HAP-1 (cell line): ENCODE measurements at regions not wholly inside any gene's neighbourhood (a gene's known extent, or its start where the extent isn't known, plus 50 kb on each side); places are given as distances from the start of the nearest gene placed in this dataset.

ENCODE experiments used
- DNase-seq, 2 experiments: peaks; one replicate each; pipeline ENCODE4 v3.0.0-alpha.2; 2016 to 2020; ENCODE audit warnings: low spot score in 2 of 2
- H3K27me3 ChIP-seq: fragments of 250-450 bp; sonication (Bioruptor Pico); 2 replicates; pipeline ENCODE4 v1.5.1; 2020; ENCODE audit warnings: low read depth, mild to moderate bottlenecking, moderate library complexity
- H3K36me3 ChIP-seq: fragments of 250-450 bp; sonication (Bioruptor Pico); replicated peaks from 2 replicates; pipeline ENCODE4 v1.5.1; 2020; ENCODE audit warnings: mild to moderate bottlenecking
- H3K4me1 ChIP-seq: fragments of 250-450 bp; sonication (Bioruptor Pico); 2 replicates; pipeline ENCODE4 v1.5.1; 2020; ENCODE audit warnings: mild to moderate bottlenecking
- H3K4me3 ChIP-seq: fragments of 250-450 bp; sonication (Bioruptor Pico); 2 replicates; pipeline ENCODE4 v1.5.1; 2020; ENCODE audit warnings: mild to moderate bottlenecking, moderate library complexity
- H3K9me3 ChIP-seq: fragments of 250-450 bp; sonication (Bioruptor Pico); 2 replicates; pipeline ENCODE4 v1.5.1; 2020; ENCODE audit warnings: mild to moderate bottlenecking, moderate library complexity
- in situ Hi-C: fragments of 300-500 bp; cut with MboI; formaldehyde crosslinking; loops from 3 replicates; pipeline ENCODE4 v1.14.3; 2020; ENCODE audit warnings: low sequenced_read_pairs, inconsistent platforms, mixed read lengths

GRCh38 chr5:107165296-107165695, 505.4 kb downstream of the EFNA5 start:
- no peak for DNase-seq
- no peaks in the 10 kb centered on the region for H3K36me3 ChIP-seq
- in situ Hi-C loops: no loop called here
- no peaks in the 10 kb centered on the region for H3K4me1 ChIP-seq
- H3K27me3 ChIP-seq: no peaks in the 10 kb centered on the region
- no peaks in the 10 kb centered on the region for H3K9me3 ChIP-seq
- H3K4me3 ChIP-seq: no peak overlapping the region

- no peak for DNase-seq
- no peaks in the 10 kb centered on the region for H3K27me3 ChIP-seq
- no peaks in the 10 kb centered on the region for H3K36me3 ChIP-seq
- no peaks in the 10 kb centered on the region for H3K9me3 ChIP-seq
- no peak overlapping the region for H3K4me3 ChIP-seq
- in situ Hi-C loops: no loop called here
- H3K4me1 ChIP-seq: peaks cover 3% of the 10 kb centered on the region; the same call in 1 of the 2 replicates
Measured at GRCh38 chr5:107157809-107158208, 512.9 kb downstream of the EFNA5 start.

- Histone ChIP-seq H3K36me3 (no peaks in the 10 kb centered on the region), H3K27me3 (no peaks in the 10 kb centered on the region), H3K4me1 (peaks cover 3% of the 10 kb centered on the region; the same call in 1 of the 2 replicates), H3K4me3 (no peak overlapping the region), H3K9me3 (no peaks in the 10 kb centered on the region)
- in situ Hi-C loops: no loop called here
- peak in 1 of 2 experiments; percentile 10 for DNase-seq
Measured at GRCh38 chr5:107155707-107156106, 515.0 kb downstream of the EFNA5 start.

GRCh38 chr5:107154593-107154992, 516.1 kb downstream of the EFNA5 start:
- Histone ChIP-seq H3K9me3 (no peaks in the 10 kb centered on the region), H3K36me3 (no peaks in the 10 kb centered on the region), H3K27me3 (no peaks in the 10 kb centered on the region), H3K4me1 (peaks cover 3% of the 10 kb centered on the region; the same call in 1 of the 2 replicates), H3K4me3 (no peak overlapping the region)
- DNase-seq: no peak
- in situ Hi-C loops: no loop called here

GRCh38 chr5:107153283-107153682, 517.5 kb downstream of the EFNA5 start:
- Histone ChIP-seq H3K4me1 (peaks cover 3% of the 10 kb centered on the region; the same call in 1 of the 2 replicates), H3K4me3 (no peak overlapping the region), H3K9me3 (no peaks in the 10 kb centered on the region), H3K36me3 (no peaks in the 10 kb centered on the region), H3K27me3 (no peaks in the 10 kb centered on the region)
- no peak for DNase-seq
- in situ Hi-C loops: no loop called here

- in situ Hi-C loops: no loop called here
- no peak for DNase-seq
- no peaks in the 10 kb centered on the region for H3K36me3 ChIP-seq
- no peaks in the 10 kb centered on the region for H3K27me3 ChIP-seq
- H3K4me3 ChIP-seq: no peak overlapping the region
- peaks cover 13% of the 10 kb centered on the region for H3K4me1 ChIP-seq
- H3K9me3 ChIP-seq: no peaks in the 10 kb centered on the region
Measured at GRCh38 chr5:107149243-107150005, 521.3 kb downstream of the EFNA5 start.

GRCh38 chr5:107147589-107147988, 523.1 kb downstream of the EFNA5 start:
- in situ Hi-C loops: no loop called here
- H3K4me1 ChIP-seq: peaks cover 11% of the 10 kb centered on the region
- no peaks in the 10 kb centered on the region for H3K27me3 ChIP-seq
- H3K36me3 ChIP-seq: no peaks in the 10 kb centered on the region
- H3K4me3 ChIP-seq: no peak overlapping the region
- peak; percentile 51 to 87 for DNase-seq
- H3K9me3 ChIP-seq: no peaks in the 10 kb centered on the region

GRCh38 chr5:107146901-107147300, 523.8 kb downstream of the EFNA5 start:
- Histone ChIP-seq H3K4me3 (no peak overlapping the region), H3K4me1 (peaks cover 11% of the 10 kb centered on the region), H3K27me3 (no peaks in the 10 kb centered on the region), H3K9me3 (no peaks in the 10 kb centered on the region), H3K36me3 (no peaks in the 10 kb centered on the region)
- in situ Hi-C loops: no loop called here
- DNase-seq: no peak

- no peaks in the 10 kb centered on the region for H3K36me3 ChIP-seq
- peaks cover 9% of the 10 kb centered on the region for H3K9me3 ChIP-seq
- no peaks in the 10 kb centered on the region for H3K27me3 ChIP-seq
- no peak for DNase-seq
- peaks cover 7% of the 10 kb centered on the region; the same call in 1 of the 2 replicates for H3K4me1 ChIP-seq
- in situ Hi-C loops: no loop called here
- no peak overlapping the region for H3K4me3 ChIP-seq
Measured at GRCh38 chr5:107135391-107135790, 535.3 kb downstream of the EFNA5 start.

GRCh38 chr5:107134931-107135330, 535.8 kb downstream of the EFNA5 start:
- peaks cover 7% of the 10 kb centered on the region; the same call in 1 of the 2 replicates for H3K4me1 ChIP-seq
- H3K36me3 ChIP-seq: no peaks in the 10 kb centered on the region
- no peak for DNase-seq
- H3K4me3 ChIP-seq: no peak overlapping the region
- in situ Hi-C loops: no loop called here
- no peaks in the 10 kb centered on the region for H3K27me3 ChIP-seq
- peaks cover 9% of the 10 kb centered on the region for H3K9me3 ChIP-seq

GRCh38 chr5:107129051-107129450, 541.7 kb downstream of the EFNA5 start:
- H3K36me3 ChIP-seq: no peaks in the 10 kb centered on the region
- in situ Hi-C loops: no loop called here
- no peak for DNase-seq

GRCh38 chr5:107127878-107128277, 542.9 kb downstream of the EFNA5 start:
- DNase-seq: no peak
- in situ Hi-C loops: no loop called here
- Histone ChIP-seq H3K36me3 (no peaks in the 10 kb centered on the region), H3K4me3 (no peak overlapping the region), H3K9me3 (no peaks in the 10 kb centered on the region), H3K27me3 (no peaks in the 10 kb centered on the region), H3K4me1 (peaks cover 14% of the 10 kb centered on the region)

More at GRCh38 chr5:107129051-107129450, 541.7 kb downstream of the EFNA5 start:
- H3K27me3 ChIP-seq: no peaks in the 10 kb centered on the region
- H3K9me3 ChIP-seq: no peaks in the 10 kb centered on the region
- no peak overlapping the region for H3K4me3 ChIP-seq
- peaks cover 6% of the 10 kb centered on the region for H3K4me1 ChIP-seq

GRCh38 chr5:107126341-107126740, 544.4 kb downstream of the EFNA5 start:
- peaks cover 26% of the 10 kb centered on the region for H3K4me1 ChIP-seq
- no peak for DNase-seq
- H3K27me3 ChIP-seq: no peaks in the 10 kb centered on the region
- H3K9me3 ChIP-seq: no peaks in the 10 kb centered on the region
- H3K36me3 ChIP-seq: no peaks in the 10 kb centered on the region
- in situ Hi-C loops: no loop called here
- H3K4me3 ChIP-seq: no peak overlapping the region

- no peaks in the 10 kb centered on the region for H3K36me3 ChIP-seq
- H3K4me1 ChIP-seq: peaks cover 33% of the 10 kb centered on the region
- no peak overlapping the region for H3K4me3 ChIP-seq
- no peak for DNase-seq
- no peaks in the 10 kb centered on the region for H3K27me3 ChIP-seq
- no peaks in the 10 kb centered on the region for H3K9me3 ChIP-seq
- in situ Hi-C loops: no loop called here
Measured at GRCh38 chr5:107124376-107124775, 546.4 kb downstream of the EFNA5 start.
